OCI-LY3 (cell line): ENCODE measurements at regions not wholly inside any gene's neighbourhood (a gene's known extent, or its start where the extent isn't known, plus 50 kb on each side); places are given as distances from the start of the nearest gene placed in this dataset.

Experiments used
- CTCF ChIP-seq: fragments of 200-600, 300-600 bp; sonication (generic); IDR thresholded peaks from 2 replicates; pipeline ENCODE4 v1.5.1; 2014; ENCODE audit warnings: antibody characterized with exemption, low read length, low read depth
- EZH2phosphoT487 ChIP-seq: fragments of 200-600 bp; shearing (Covaris generic); IDR thresholded peaks from 2 replicates; pipeline ENCODE4 v1.6.1; 2018; ENCODE audit warnings: antibody characterized with exemption, mixed run types, low read depth

GRCh38 chr1:69290291-69290690, 277.4 kb upstream of the LRRC7 start:
- TF ChIP-seq CTCF: no peak
- TF ChIP-seq EZH2phosphoT487: no peak
